ENCODE measurements at regions not wholly inside any gene's neighbourhood (a gene's known extent, or its start where the extent isn't known, plus 50 kb on each side); places are given as distances from the start of the nearest gene placed in this dataset.

DNA sequence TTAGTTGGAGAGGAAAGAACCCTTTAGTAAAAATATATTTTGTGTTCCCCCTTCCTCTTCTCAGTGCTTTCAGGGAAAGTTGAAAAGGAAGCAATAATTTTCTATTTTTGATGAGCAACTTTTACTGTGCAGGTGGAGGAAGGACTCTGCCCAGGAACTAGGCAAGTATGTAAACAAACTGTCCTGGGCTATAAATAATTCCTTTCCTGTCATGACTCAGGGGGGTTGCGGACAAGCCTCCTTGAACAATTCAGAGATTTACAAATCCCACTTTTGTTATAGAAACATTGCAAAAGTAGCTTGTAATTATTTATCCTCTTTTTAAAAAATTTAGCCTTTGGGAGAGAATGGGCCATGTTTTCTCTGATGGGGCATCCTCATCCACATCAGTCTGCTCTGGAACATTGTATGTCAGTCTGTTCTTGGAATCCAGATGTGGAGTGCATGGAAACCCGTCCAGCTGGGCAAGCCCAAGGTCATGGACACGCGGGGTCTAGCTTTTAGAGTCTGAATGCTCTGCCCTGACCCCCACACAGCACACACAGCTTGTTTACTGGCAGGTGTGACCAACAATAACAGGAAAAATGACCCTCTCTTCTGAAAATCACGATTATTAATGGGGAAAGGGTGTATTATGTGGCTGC lies 127.6 kb downstream of the GADD45G start:
- TF ChIP-seq, protein P1, sequence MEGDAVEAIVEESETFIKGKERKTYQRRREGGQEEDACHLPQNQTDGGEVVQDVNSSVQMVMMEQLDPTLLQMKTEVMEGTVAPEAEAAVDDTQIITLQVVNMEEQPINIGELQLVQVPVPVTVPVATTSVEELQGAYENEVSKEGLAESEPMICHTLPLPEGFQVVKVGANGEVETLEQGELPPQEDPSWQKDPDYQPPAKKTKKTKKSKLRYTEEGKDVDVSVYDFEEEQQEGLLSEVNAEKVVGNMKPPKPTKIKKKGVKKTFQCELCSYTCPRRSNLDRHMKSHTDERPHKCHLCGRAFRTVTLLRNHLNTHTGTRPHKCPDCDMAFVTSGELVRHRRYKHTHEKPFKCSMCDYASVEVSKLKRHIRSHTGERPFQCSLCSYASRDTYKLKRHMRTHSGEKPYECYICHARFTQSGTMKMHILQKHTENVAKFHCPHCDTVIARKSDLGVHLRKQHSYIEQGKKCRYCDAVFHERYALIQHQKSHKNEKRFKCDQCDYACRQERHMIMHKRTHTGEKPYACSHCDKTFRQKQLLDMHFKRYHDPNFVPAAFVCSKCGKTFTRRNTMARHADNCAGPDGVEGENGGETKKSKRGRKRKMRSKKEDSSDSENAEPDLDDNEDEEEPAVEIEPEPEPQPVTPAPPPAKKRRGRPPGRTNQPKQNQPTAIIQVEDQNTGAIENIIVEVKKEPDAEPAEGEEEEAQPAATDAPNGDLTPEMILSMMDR (IDR thresholded peaks at IDR 0.05) = no peak
- TF ChIP-seq EP300 (IDR thresholded peaks at IDR 0.05) (no peak), POLR2A (IDR thresholded peaks at IDR 0.05) (no peak)

Measured in gastroesophageal sphincter (tissue), 3 donors.